AG10803 (cell line): ENCODE measurements at regions not wholly inside any gene's neighbourhood (a gene's known extent, or its start where the extent isn't known, plus 50 kb on each side); places are given as distances from the start of the nearest gene placed in this dataset.

Experiments
- DNase-seq: peaks from one replicate; pipeline ENCODE4 v3.0.0; 2010; ENCODE audit warnings: low read depth
- H3K4me3 ChIP-seq: 2 replicates; pipeline ENCODE4 v1.5.1; 2011; ENCODE audit warnings: mild to moderate bottlenecking, low read length, control low read depth
- CTCF ChIP-seq: conservative IDR thresholded peaks from 2 replicates; pipeline ENCODE4 v1.5.1; 2011; ENCODE audit warnings: mild to moderate bottlenecking, low read length, control low read depth, inconsistent platforms

GRCh38 chr6:82015043-82015442 lies 232.5 kb downstream of the IBTK start:
- TF ChIP-seq CTCF = no peak
- no peak for DNase-seq
- H3K4me3 ChIP-seq = no peak overlapping the region

GRCh38 chr6:82013561-82014530 lies 233.7 kb downstream of the IBTK start:
- peak; percentile 59 for DNase-seq
- no peak overlapping the region for H3K4me3 ChIP-seq
- TF ChIP-seq CTCF = no peak

DNA sequence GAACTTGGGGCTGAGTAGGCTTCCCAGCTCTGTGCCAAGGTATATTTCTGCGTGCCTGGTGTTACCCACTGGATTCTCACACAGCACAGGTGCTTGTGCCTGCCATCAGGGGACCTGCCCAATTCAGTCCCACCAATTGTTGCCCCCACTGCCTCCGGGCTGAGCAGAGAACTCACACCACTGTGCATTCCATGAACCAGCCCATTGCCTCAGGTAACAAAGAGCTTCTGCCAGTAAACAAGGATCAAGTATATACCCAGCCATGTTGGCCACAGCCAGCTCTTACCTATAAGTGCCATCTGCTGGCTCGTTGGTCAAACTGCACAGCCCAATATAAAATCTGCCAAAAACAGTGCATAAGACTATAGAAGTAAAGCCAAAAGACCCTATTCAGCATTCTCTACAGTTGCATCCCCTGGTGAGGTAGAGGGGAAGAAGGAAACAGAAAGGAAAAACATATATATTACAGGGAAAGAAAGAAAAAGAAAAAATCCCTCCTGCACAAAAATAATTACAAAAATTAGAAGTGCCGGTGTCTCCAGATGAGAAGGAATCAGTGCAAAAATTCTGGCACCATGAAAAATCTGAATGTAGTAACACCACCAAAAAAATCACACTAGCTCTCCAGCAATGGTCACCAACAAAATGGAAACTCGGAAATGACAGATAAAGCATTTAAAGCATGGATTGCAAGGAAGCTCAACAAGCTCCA lies 241.4 kb downstream of the IBTK start:
- no peak overlapping the region for H3K4me3 ChIP-seq
- peak; percentile 49 for DNase-seq

GRCh38 chr6:82000551-82000950 lies 247.0 kb downstream of the IBTK start:
- no peak overlapping the region for H3K4me3 ChIP-seq
- TF ChIP-seq CTCF = no peak
- DNase-seq = no peak

More for the DNA sequence above, 241.4 kb downstream of the IBTK start:
- peak; percentile 68 for TF ChIP-seq CTCF

DNA sequence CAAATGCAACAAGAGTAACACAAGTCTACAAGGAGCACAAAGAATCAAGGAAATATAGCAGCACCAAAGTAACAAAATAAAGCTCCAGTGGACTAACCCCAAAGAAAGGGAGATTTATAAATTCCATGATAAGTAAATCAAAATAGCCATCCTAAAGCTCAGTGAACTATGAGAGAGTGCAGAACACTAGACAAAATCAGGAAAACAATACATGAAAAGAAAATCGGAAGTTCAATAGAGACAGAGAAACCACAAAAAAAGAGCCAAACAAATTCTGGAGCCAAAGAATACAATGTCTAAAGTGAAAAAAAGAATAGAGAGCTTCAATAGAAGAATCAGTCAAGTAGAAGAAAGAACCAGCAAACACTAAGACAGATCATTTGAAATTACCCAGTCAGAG lies 247.3 kb upstream of the TENT5A start:
- no peak for DNase-seq
- H3K4me3 ChIP-seq = no peak overlapping the region
- TF ChIP-seq CTCF = no peak

DNA sequence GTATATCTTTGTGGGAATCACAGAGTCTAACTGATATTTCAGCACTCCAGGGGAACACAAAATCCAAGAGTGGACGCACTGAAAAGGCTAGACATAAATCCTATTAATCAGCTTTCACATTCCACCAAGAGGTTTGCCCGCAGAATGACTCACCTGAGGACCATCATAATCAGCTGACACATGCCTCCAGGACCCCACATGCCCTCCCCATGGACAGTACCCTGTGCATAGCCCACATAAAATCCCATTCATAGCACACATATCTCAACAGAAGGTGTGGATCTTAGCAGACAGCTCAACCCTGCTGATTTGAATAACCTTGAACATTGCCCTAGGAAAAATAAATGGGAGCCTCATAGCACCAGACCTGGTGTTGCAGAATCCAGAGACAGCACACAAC lies 246.8 kb upstream of the TENT5A start:
- no peak overlapping the region for H3K4me3 ChIP-seq
- no peak for DNase-seq
- no peak for TF ChIP-seq CTCF
